ENCODE measurements at regions not wholly inside any gene's neighbourhood (a gene's known extent, or its start where the extent isn't known, plus 50 kb on each side); places are given as distances from the start of the nearest gene placed in this dataset.

DNA sequence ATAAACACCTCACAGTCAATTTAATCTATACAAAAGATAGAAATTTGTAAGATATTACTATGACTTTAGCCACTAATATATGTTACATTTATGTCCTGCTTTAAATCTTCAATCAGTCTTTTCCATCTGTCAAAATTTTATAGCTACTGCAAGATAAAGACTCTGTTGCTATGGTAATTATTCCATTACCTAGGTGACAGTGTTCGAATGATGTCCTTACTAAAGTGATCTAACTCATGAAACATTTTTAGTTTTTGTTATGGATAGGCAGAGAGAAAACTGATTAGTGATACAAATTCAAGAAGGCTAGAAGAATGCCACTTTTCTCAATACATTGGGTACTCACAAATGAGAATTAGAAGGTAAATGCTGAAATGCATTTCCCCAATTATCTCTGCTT is 359.9 kb upstream of the FSHR start:
- TF ChIP-seq, protein P1, sequence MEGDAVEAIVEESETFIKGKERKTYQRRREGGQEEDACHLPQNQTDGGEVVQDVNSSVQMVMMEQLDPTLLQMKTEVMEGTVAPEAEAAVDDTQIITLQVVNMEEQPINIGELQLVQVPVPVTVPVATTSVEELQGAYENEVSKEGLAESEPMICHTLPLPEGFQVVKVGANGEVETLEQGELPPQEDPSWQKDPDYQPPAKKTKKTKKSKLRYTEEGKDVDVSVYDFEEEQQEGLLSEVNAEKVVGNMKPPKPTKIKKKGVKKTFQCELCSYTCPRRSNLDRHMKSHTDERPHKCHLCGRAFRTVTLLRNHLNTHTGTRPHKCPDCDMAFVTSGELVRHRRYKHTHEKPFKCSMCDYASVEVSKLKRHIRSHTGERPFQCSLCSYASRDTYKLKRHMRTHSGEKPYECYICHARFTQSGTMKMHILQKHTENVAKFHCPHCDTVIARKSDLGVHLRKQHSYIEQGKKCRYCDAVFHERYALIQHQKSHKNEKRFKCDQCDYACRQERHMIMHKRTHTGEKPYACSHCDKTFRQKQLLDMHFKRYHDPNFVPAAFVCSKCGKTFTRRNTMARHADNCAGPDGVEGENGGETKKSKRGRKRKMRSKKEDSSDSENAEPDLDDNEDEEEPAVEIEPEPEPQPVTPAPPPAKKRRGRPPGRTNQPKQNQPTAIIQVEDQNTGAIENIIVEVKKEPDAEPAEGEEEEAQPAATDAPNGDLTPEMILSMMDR (IDR thresholded peaks at IDR 0.05) = no peak
- no peak for TF ChIP-seq POLR2A (IDR thresholded peaks at IDR 0.05)

All from thyroid gland (tissue), 4 donors.